ENCODE measurements at regions not wholly inside any gene's neighbourhood (a gene's known extent, or its start where the extent isn't known, plus 50 kb on each side); places are given as distances from the start of the nearest gene placed in this dataset.

DNA sequence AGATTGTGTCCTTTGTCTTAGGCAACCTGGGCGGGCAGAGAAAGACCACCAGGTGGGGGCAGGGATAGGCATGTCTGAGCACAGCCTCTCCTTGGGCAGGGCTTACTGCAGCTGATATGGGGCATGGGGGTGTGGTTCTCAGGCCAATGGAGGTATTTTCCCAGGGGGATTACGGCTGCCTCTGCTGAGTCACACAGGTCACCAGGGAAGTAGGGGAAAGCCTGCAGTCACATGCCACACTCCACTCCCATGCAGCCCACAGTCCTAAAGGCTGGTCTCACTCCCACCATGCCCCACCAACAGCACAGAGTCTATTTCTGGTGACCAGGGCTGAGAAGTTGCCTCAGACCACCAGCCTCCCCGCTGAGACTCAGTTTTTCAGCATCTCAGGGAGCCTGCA lies 466.4 kb downstream of the DIPK2A start:
- H3K27ac Mint-ChIP-seq, result no peak overlapping the region

DNA sequence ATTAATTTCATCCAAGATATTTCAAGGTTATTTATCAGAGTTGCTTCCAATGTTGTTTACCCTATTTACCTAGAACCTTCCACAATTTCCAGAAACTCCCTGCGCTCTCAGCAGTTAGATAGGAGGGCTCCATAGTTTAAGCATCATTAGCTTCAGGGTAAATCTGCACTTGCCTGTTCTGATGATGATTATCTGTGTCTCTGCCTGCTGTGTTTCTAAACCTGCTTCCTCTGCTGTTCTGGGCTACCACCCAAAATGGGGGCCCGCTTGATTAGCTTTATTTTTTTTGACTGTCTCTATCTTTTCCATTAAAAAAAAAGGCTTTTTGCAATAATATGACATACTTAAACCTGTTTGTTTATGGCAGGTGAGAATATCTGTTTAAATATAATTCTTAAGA lies 472.4 kb downstream of the DIPK2A start:
- intact Hi-C loops (cut with micrococcal nuclease), result no loop called here
- no peaks in the 10 kb centered on the region for H3K9me3 Mint-ChIP-seq
- no peak for DNase-seq (ENCODE audit: low spot score)
- H3K27me3 Mint-ChIP-seq (ENCODE audit: insufficient read depth), result no peaks in the 10 kb centered on the region
- H3K36me3 Mint-ChIP-seq (ENCODE audit: low read depth), result no peaks in the 10 kb centered on the region
- H3K4me3 Mint-ChIP-seq, result no peak overlapping the region
- H3K27ac Mint-ChIP-seq, result no peak overlapping the region
- no peaks in the 10 kb centered on the region for H3K4me1 Mint-ChIP-seq (ENCODE audit: low read depth)

More for the DNA sequence above, 466.4 kb downstream of the DIPK2A start:
- H3K9me3 Mint-ChIP-seq, result no peaks in the 10 kb centered on the region
- H3K36me3 Mint-ChIP-seq (ENCODE audit: low read depth), result no peaks in the 10 kb centered on the region
- no peaks in the 10 kb centered on the region for H3K27me3 Mint-ChIP-seq (ENCODE audit: insufficient read depth)
- DNase-seq (ENCODE audit: low spot score), result no peak
- intact Hi-C loops (cut with micrococcal nuclease), result no loop called here
- H3K4me3 Mint-ChIP-seq, result no peak overlapping the region
- no peaks in the 10 kb centered on the region for H3K4me1 Mint-ChIP-seq (ENCODE audit: low read depth)

DNA sequence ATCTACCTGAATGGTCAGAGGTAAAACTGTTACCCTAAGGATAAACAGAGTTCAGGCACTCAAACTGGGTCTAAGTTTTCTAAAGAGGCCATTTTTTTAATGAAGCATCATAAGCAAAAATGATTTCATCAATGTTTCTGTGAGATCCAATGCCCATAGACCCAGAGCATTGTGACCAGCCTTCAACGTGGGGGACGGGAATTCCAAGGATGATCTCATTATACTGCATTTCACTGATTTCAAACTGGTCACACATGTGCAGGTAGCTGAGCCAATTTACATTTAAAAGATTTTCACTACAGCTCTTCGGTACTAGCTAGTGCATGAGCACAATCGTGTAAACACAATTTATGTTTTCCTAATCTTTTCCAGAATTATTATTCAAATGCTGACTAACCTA lies 472.9 kb downstream of the DIPK2A start:
- no peaks in the 10 kb centered on the region for H3K9me3 Mint-ChIP-seq
- H3K36me3 Mint-ChIP-seq (ENCODE audit: low read depth), result no peaks in the 10 kb centered on the region
- H3K4me1 Mint-ChIP-seq (ENCODE audit: low read depth), result no peaks in the 10 kb centered on the region
- intact Hi-C loops (cut with micrococcal nuclease), result no loop called here
- DNase-seq (ENCODE audit: low spot score), result no peak
- H3K4me3 Mint-ChIP-seq, result no peak overlapping the region
- no peak overlapping the region for H3K27ac Mint-ChIP-seq
- H3K27me3 Mint-ChIP-seq (ENCODE audit: insufficient read depth), result no peaks in the 10 kb centered on the region

DNA sequence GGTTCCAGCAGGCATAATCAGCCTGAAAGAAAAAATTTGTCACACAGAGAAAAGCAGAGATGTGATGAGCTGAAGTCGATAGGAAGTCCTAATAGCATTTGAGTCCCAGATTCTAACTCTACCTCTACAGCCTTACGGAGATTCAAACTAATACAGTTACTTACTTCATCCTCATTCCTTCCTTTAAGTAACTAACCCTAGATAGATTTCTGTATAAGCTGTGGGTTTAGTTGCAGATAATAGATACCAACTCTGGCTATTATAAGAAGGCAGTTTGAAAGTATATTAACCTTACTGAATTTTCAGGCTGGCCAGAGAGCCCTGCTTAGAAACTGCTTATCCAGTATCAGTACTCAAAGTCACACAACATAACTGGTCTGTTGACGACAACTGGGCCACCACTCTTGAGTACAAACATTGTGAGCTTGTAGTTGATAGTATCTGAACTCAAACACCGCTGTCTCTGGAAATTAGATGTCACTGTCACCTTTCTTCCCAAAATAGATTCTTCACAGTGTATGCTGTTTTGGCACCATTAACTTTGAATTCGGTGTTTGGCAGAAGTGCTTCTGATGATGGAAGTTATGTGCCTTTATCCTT lies 484.3 kb downstream of the DIPK2A start:
- Mint-ChIP-seq H3K36me3 (ENCODE audit: low read depth) (no peaks in the 10 kb centered on the region), H3K27ac (no peak overlapping the region), H3K9me3 (no peaks in the 10 kb centered on the region), H3K4me1 (ENCODE audit: low read depth) (no peaks in the 10 kb centered on the region), H3K4me3 (no peak overlapping the region), H3K27me3 (ENCODE audit: insufficient read depth) (no peaks in the 10 kb centered on the region)
- no peak for DNase-seq (ENCODE audit: low spot score)
- intact Hi-C loops (cut with micrococcal nuclease), result no loop called here

DNA sequence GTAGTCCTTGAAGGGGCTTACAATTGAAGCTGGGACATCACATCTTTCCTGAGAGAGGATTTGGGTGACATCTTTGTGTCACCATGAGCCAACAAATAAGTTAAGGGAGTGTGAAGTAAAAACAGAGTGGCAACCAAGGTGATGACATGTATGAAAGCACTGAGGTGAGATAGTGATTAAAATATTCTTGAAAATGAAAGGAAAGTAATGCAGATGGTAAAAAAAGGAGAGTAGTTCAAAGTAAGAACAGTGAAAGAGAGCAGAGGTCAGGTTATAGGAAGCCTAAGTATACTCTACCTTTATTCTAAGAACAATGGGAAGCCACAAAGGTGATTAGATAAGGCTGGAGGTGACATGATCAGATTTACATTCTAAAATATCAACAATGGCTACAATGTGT lies 486.1 kb downstream of the DIPK2A start:
- DNase-seq (ENCODE audit: low spot score), result no peak
- intact Hi-C loops (cut with micrococcal nuclease), result no loop called here
- H3K27ac Mint-ChIP-seq, result no peak overlapping the region
- no peaks in the 10 kb centered on the region for H3K4me1 Mint-ChIP-seq (ENCODE audit: low read depth)
- H3K36me3 Mint-ChIP-seq (ENCODE audit: low read depth), result no peaks in the 10 kb centered on the region
- H3K27me3 Mint-ChIP-seq (ENCODE audit: insufficient read depth), result no peaks in the 10 kb centered on the region
- no peak overlapping the region for H3K4me3 Mint-ChIP-seq
- H3K9me3 Mint-ChIP-seq, result no peaks in the 10 kb centered on the region

DNA sequence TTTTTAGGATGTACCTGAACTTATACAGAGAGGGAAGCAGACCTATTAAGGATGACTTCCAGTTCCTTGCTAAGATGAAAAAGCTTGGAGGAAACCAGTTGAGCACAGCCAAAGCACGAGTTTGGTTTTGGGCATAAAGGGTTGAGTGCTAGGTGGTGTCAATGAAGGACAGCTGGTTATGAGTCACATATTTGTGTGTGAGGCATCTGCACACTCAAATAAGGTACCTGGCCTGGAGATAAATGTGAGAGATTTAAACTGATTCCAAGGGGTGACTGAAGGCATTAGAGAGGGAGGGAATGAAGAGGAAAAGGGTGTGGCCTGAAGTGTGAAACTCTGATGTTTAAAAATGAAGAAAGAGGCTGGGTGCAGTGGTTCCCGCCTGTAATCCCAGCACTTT lies 486.7 kb downstream of the DIPK2A start:
- intact Hi-C loops (cut with micrococcal nuclease), result no loop called here
- DNase-seq (ENCODE audit: low spot score), result no peak
- Mint-ChIP-seq H3K27ac (no peak overlapping the region), H3K4me3 (no peak overlapping the region), H3K4me1 (ENCODE audit: low read depth) (no peaks in the 10 kb centered on the region), H3K36me3 (ENCODE audit: low read depth) (no peaks in the 10 kb centered on the region), H3K9me3 (no peaks in the 10 kb centered on the region), H3K27me3 (ENCODE audit: insufficient read depth) (no peaks in the 10 kb centered on the region)

DNA sequence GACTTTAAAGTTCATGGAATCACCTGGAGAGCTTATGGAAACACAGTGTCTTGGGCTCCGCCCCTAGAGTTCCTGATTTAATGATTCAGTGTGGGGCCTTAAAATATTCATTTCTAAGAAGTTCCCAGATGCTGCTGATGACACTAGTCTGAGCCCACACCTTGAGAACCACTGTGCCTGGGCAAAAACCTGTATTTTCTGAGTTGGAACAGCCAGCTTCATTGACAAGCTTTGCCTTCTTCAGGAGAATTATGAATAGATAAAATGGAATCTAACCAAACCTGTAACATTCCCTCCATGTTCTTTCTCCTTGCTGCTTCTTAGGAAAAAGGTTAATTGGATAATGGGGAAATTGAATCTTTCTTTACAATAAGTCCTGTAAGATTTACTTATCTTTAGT lies 490.7 kb downstream of the DIPK2A start:
- no peaks in the 10 kb centered on the region for H3K9me3 Mint-ChIP-seq
- no peak for DNase-seq (ENCODE audit: low spot score)
- H3K4me1 Mint-ChIP-seq (ENCODE audit: low read depth), result no peaks in the 10 kb centered on the region
- no peak overlapping the region for H3K4me3 Mint-ChIP-seq
- H3K27ac Mint-ChIP-seq, result no peak overlapping the region
- intact Hi-C loops (cut with micrococcal nuclease), result no loop called here
- H3K36me3 Mint-ChIP-seq (ENCODE audit: low read depth), result no peaks in the 10 kb centered on the region
- H3K27me3 Mint-ChIP-seq (ENCODE audit: insufficient read depth), result no peaks in the 10 kb centered on the region

DNA sequence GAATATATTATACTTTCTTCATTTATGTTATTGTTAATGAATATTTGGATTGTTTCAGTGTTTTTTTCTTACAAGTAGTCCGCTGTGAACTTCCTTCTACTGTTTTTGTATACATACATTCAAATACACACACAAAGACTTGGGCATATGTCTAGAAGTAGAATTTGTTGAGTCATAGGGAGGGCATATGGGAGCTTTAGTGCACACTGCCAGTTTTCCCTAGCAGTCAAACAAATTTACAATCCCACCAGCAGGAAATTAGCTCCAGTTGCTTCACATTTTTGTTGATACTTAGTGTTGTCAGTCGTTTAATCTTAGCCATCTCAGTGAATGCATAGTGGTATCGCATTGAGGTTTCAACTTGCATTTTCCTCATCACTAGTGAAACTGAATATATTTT lies 492.3 kb downstream of the DIPK2A start:
- no peaks in the 10 kb centered on the region for H3K4me1 Mint-ChIP-seq (ENCODE audit: low read depth)
- H3K36me3 Mint-ChIP-seq (ENCODE audit: low read depth), result no peaks in the 10 kb centered on the region
- intact Hi-C loops (cut with micrococcal nuclease), result no loop called here
- H3K27me3 Mint-ChIP-seq (ENCODE audit: insufficient read depth), result no peaks in the 10 kb centered on the region
- no peaks in the 10 kb centered on the region for H3K9me3 Mint-ChIP-seq
- no peak overlapping the region for H3K4me3 Mint-ChIP-seq
- H3K27ac Mint-ChIP-seq, result no peak overlapping the region
- DNase-seq (ENCODE audit: low spot score), result no peak

DNA sequence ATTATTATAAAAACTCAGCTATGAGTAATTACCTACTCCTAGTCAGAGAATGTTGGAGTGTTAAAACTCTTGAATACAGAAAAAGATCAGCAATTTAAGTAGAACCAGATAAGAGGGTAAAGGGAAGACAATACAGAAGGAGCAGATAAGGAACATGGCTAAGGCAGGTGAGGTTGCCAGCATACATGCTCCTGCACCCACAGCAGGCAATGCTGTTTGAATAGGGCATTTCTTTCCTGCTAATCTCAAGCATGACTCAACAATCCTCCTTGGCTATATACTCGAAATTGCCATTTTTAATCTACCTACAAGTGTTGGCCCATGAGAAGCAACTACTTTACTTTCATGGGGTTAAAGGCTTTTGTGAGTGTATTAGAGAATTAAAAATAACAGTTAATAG lies 494.5 kb downstream of the DIPK2A start:
- no peaks in the 10 kb centered on the region for H3K36me3 Mint-ChIP-seq (ENCODE audit: low read depth)
- no peak overlapping the region for H3K4me3 Mint-ChIP-seq
- no peak for DNase-seq (ENCODE audit: low spot score)
- no peaks in the 10 kb centered on the region for H3K27me3 Mint-ChIP-seq (ENCODE audit: insufficient read depth)
- H3K9me3 Mint-ChIP-seq, result no peaks in the 10 kb centered on the region
- H3K4me1 Mint-ChIP-seq (ENCODE audit: low read depth), result no peaks in the 10 kb centered on the region
- intact Hi-C loops (cut with micrococcal nuclease), result no loop called here
- H3K27ac Mint-ChIP-seq, result no peak overlapping the region

DNA sequence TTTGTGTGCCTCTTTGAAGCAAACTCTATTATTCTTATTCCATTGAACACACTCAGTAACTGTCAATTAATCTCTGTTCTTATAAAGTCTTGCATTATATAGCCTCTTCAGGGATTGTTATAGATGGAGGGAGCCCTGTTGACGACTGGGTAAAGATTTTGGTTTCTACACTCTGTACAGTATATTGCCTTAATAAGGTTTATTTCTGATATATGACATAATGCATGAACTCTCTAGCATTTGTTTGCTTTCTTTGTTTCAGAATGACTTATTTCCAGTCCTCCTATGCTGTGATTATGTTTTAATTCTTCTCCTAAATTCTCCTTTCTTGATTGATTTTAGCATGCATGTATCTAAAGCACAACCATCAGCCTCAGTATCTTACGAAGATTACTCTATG lies 494.9 kb downstream of the DIPK2A start:
- no peak overlapping the region for H3K27ac Mint-ChIP-seq
- intact Hi-C loops (cut with micrococcal nuclease), result no loop called here
- H3K9me3 Mint-ChIP-seq, result no peaks in the 10 kb centered on the region
- no peak overlapping the region for H3K4me3 Mint-ChIP-seq
- H3K4me1 Mint-ChIP-seq (ENCODE audit: low read depth), result no peaks in the 10 kb centered on the region
- DNase-seq (ENCODE audit: low spot score), result no peak
- no peaks in the 10 kb centered on the region for H3K27me3 Mint-ChIP-seq (ENCODE audit: insufficient read depth)
- H3K36me3 Mint-ChIP-seq (ENCODE audit: low read depth), result no peaks in the 10 kb centered on the region

DNA sequence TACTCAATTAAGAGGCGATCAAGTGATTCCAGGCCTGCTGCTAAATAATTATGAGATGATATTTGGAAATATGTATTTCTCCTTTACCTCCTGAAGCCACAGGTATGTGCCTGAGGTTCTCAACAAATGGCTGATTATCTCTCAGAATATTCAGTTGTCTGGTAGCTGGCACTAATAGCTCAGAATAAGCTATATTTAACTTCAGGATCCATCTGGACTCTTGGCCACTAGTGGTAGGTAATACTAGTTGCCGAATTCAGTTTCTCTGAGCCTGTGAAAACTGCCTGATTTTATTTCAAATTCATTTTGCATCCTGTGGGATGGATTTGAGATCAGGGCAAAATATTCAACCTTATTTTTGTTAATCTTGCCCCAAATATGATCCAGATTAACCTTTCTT lies 499.0 kb downstream of the DIPK2A start:
- Mint-ChIP-seq H3K36me3 (ENCODE audit: low read depth) (no peaks in the 10 kb centered on the region), H3K27ac (no peak overlapping the region), H3K9me3 (no peaks in the 10 kb centered on the region), H3K27me3 (ENCODE audit: insufficient read depth) (no peaks in the 10 kb centered on the region), H3K4me1 (ENCODE audit: low read depth) (no peaks in the 10 kb centered on the region), H3K4me3 (no peak overlapping the region)
- intact Hi-C loops (cut with micrococcal nuclease), result no loop called here
- no peak for DNase-seq (ENCODE audit: low spot score)

DNA sequence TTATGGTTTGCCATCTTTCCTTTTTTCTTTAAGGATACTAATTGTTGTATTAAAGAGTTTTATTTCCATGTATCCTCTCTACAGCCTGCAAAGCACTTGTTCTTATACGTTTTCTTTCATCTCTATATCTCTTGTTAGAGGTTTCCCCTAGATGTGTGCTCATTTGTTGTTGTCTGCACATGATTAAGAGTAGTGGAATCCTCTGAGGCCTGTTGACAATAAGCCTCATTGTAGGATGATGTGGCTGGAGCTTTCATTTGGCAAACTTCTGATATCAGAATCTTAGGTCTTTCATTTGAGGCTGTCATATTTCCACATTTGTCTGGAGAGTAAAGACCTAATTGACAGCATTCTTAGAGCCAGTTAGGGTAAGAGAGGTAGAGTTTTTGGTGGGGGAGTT lies 506.0 kb downstream of the DIPK2A start:
- intact Hi-C loops (cut with micrococcal nuclease), result no loop called here
- Mint-ChIP-seq H3K27ac (no peak overlapping the region), H3K4me3 (no peak overlapping the region), H3K9me3 (no peaks in the 10 kb centered on the region), H3K4me1 (ENCODE audit: low read depth) (no peaks in the 10 kb centered on the region), H3K36me3 (ENCODE audit: low read depth) (no peaks in the 10 kb centered on the region), H3K27me3 (ENCODE audit: insufficient read depth) (no peaks in the 10 kb centered on the region)
- DNase-seq (ENCODE audit: low spot score), result no peak

DNA sequence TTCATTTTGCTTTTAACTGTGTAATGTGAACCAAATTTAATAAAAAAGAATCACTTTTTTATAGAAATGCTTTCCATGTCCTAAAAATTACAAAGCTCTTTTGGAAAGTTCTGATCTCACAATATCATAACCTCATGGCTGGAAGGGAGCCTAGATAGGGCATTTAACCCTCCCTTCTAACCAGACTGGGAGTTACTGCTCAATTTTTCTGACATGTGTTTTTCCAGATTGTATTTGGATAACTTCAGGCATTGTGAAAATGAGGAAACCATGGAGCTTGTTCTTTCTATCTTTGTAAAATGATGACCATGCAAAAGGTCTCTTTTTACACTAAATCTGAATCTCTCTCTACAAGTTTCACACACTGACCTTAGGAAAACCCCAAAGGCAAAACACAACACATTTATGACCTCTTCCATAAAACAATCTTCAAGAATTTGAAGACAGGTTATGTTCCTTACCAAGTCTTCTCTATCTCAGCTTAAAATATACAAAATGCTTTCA lies 508.8 kb downstream of the DIPK2A start:
- H3K4me3 Mint-ChIP-seq, result no peak overlapping the region
- no peaks in the 10 kb centered on the region for H3K9me3 Mint-ChIP-seq
- H3K27me3 Mint-ChIP-seq (ENCODE audit: insufficient read depth), result no peaks in the 10 kb centered on the region
- no peak for DNase-seq (ENCODE audit: low spot score)
- H3K4me1 Mint-ChIP-seq (ENCODE audit: low read depth), result no peaks in the 10 kb centered on the region
- intact Hi-C loops (cut with micrococcal nuclease), result no loop called here
- no peaks in the 10 kb centered on the region for H3K36me3 Mint-ChIP-seq (ENCODE audit: low read depth)
- H3K27ac Mint-ChIP-seq, result no peak overlapping the region

DNA sequence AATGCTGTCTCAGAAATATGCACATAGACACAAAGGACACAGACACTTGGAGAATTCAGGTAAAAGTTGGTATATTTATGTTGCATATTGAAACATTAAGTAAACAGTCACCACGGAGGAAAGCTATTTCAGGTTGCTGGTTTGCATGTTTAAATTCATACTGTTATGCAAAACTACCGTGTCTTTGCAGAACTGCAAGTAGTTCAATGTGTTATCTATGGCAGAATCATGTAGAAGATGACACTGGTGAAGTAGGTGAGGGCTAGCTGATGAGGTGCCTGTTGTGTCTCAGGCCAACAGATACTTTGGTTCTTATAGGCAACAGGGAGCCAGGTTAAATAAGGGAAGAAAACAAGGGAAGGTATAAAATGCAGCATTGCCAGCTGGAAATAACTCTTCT lies 511.3 kb downstream of the DIPK2A start:
- no peaks in the 10 kb centered on the region for H3K27me3 Mint-ChIP-seq (ENCODE audit: insufficient read depth)
- H3K9me3 Mint-ChIP-seq, result no peaks in the 10 kb centered on the region
- H3K27ac Mint-ChIP-seq, result no peak overlapping the region
- intact Hi-C loops (cut with micrococcal nuclease), result no loop called here
- no peaks in the 10 kb centered on the region for H3K4me1 Mint-ChIP-seq (ENCODE audit: low read depth)
- no peak overlapping the region for H3K4me3 Mint-ChIP-seq
- no peaks in the 10 kb centered on the region for H3K36me3 Mint-ChIP-seq (ENCODE audit: low read depth)
- DNase-seq (ENCODE audit: low spot score), result no peak
